GM19372 (cell line): ENCODE measurements at regions not wholly inside any gene's neighbourhood (a gene's known extent, or its start where the extent isn't known, plus 50 kb on each side); places are given as distances from the start of the nearest gene placed in this dataset.
A peak's percentile ranks its signal among the peaks of the same experiment; 100 is the strongest.

Experiments
- ATAC-seq: cut with Tn5 transposase; IDR thresholded peaks from one replicate; pipeline ENCODE4 v1.9.1; 2021; ENCODE audit warnings: mild to moderate bottlenecking, low read depth, moderate library complexity; ENCODE audit not compliant: unreplicated experiment

DNA sequence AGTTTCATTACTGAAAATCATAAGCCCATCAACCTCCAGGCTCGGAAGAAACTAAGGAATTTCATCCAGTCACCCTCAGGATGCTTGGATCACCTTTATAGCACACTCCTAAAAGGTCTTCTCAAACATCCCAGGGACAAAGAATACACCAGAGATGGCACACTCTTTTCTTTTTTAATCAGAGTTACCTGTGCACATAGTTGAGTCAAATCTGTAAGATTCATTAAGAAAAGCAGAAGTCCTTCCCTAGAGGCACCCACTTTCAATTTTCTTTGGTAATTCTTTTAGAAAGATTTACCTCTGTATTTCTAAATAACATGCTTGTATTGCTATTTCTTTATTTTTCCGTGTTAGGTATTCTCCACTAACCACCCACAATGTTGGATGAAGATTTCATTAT lies 50.6 kb upstream of the IL6 start:
- no peak for ATAC-seq

DNA sequence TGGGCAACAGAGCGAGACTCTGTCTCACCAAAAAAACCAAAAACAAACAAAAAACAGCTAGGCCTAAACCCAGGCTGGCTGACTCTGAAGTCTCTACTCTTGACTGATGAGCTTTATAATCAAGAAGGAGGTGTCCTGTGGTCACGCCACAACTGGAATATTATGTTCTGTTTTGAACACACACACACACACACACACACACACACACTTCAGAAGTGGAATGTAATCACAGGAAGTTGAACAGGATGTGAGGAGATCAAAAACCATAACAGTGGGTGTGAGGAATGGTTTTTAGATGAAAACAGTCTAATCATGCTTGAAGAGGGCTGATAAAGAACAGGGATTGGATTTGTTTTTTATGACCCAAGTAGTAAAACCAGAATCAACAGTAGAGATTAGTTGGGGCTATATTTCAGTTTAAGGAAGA lies 51.1 kb upstream of the IL6 start:
- ATAC-seq, result no peak

DNA sequence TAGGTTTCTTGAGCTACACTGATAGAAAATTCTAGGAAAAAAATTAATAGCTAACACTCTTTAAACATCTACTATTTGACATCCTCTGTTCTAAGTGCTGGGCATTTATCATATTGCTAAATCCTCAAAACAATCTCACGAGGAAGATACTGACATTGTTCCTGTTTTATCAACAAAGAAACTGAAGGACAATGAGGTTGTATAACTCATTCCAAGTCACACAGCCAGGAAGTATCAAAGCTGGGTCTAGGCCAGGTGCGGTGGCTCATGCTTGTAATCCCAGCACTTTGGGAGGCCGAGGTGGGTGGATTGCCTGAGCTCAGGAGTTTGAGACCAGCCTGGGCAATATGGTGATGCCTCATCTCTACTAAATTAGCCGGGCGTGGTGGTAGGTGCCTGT lies 51.6 kb upstream of the IL6 start:
- no peak for ATAC-seq

DNA sequence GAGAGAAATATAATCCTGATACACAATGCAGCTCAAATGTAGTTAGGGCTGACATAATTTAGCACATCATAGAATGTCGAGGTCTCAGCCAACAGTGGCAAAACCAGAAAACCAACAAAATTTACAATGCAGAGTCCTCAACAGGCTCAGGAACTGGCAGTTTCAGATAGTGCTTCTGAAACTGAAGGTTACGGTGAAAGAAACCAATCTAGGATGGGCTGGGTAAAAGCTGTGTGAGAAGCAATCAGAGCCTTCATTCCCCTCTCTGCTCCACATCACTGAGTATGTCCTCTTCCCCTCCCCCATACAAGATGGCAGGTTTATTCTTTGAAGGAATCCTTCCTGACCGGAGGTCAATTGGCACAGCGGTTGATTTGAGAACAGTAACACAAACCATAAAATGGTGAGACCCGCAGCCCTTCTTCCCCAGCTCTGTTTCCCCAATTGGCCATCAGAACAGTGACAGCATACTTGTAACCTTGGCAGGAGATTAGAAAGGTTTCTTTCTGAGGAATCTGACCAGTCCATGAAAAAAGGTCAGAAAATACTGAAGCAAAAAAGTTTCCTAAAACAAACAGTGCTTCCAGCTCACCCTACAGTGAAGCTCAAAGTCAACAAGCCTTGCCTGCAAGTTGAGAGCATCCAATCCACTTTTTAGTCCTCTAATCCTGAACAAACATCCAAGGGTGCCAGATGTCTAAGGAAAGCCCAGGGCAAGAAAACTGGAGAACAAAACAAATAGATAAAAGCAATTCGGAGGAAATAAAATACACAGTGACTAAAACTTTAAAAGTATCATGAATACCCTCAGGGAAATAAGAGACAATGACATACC lies 53.9 kb upstream of the IL6 start:
- peak; percentile 74 for ATAC-seq

DNA sequence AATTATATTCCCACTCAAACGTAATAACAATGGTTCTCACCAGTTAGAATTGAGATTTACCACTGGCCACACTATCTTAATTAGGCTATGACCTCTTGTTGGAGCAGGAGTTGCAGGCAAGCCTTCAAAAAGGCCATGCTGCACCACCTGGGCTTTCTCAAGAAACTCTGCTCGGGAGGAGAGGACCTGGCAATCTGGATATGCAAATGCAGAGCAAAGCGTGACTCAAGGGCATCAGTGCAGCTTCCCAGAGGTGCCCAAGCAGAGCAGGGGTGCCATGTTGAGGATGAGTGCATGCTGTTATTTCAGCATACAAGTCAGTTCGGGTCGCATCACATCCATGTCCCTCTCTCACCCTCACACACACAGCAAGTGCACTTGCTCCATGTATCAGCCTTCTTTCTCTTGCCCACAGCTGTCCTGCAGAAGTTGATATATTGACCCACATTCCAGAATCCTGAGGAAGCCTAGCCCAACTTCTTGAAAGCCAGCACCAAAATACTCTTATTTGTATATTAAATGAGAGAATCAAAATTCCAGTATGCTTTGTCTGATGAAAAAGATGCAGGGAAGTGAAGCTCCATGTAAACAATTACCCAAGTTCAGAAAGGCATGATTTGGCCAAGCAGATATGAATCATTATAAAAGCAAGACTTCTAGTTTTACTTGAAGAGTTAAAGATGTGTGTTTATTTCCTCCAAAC lies 55.7 kb upstream of the IL6 start:
- ATAC-seq, result no peak

DNA sequence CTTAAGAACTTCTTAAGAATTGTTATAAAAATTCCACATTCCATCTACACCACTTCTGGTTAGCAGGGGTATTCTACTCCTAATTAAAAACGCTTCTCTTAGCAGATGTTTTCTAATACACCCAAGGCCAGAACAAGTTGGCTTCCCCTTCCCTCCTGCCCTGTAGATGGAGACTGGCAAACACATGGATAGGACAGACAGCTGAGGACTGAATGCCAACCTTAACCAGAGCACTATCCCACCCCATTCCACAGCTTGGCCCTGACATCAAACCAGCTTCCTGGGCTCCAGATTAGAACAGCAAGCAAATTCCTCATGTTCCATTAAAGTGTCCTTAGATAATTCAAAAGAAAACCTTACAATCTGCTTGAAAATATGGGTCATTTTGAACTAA lies 56.6 kb upstream of the IL6 start:
- ATAC-seq, result no peak

DNA sequence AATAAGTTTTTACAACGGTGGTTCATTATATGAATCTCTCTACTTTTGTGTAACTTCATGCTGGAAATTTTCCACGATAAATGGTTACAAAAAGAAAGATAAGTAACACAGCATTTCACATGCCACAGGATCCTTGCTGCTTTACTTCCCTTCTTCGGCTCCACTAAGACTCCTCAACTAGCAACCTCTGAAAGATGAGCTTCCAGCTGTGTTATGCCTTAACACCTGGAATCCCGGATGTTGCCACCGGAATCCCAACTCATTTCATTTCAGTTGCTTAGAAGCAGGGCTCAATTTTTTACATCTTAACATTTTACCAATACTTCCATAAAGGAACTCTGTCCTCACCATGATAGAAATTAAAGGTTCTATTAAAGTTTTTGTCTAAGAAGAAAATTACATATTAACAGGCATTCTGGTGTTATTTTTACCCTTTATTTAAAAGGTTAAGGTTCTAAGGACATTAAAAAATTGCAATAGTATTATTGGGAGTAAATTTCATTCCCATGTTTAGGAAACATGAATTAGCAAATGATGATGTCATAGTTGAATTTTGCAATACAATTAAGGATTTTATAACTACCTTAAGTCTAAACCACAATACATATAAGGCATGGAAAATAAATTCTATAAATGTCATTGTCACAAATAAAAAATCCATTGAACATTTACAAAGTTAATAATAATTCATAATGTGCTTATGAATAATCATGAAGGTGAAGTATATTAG lies 57.1 kb upstream of the IL6 start:
- no peak for ATAC-seq

DNA sequence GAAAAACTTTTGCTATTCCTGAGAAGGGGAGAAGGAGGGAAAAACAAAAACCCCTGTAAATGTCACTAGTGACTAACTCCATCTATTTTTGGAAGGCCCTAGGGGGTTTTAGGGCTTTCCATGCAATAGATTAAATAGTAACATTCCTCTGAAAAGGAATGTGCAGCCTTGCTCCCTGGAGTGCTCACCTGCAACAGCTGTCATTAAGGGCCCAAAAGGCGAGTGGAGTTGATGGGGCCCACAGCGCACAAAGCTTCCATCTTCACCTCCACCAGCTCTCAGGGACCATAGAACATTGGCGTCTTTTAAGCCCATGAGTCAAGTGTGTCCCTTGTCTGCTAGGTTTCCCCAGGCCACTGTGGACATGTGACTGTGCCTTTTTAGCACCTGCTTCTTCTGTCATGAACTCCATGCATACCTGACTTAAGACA lies 58.0 kb upstream of the IL6 start:
- ATAC-seq, result no peak

DNA sequence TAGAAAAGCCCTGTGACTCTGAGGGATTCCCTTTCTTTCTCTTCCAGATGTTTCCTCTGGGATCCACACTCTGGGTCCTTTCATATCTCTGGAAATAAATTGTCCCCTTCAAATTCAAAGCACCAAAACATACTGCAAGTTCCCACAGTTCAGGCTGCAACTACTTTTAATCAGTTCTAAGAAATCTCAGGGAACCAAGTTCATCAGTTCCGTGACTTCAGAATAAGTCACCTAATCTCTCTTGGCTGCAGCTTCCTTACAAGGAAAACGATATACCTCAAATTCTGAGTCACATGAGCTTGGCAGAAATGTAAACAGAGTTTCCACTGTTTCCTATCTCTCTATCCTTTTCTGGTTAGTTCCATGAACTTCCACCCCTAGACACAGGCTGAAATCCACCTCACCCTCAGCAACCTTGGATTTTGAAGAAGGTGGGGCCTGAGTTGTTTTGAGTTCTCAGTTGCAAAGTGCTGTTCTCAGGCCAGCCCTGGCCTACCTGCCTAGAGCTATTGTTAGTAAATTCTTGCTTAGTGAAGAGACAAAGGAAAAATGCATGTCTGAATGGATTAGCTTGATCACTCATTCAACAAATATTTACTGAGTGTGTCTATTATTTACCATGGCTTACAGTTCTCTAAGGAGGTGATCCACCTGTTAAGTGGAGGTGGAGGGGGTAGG lies 59.3 kb upstream of the IL6 start:
- no peak for ATAC-seq

DNA sequence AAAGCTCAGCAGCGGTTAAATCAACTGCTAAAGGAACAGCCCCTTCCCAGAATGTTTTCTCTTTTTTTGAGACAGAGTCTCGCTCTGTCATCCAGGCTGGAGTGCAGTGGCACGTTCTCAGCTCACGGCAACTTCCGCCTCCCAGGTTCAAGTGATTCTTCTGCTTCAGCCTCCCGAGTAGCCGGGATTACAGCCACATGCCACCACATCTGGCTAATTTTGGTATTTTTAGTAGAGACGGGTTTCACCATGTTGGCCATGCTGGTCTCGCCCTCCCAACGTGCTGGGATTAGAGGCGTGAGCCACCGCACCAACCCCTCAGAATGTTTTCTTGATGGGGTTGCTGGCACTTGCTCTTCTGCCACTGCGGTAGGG lies 59.8 kb upstream of the IL6 start:
- no peak for ATAC-seq

DNA sequence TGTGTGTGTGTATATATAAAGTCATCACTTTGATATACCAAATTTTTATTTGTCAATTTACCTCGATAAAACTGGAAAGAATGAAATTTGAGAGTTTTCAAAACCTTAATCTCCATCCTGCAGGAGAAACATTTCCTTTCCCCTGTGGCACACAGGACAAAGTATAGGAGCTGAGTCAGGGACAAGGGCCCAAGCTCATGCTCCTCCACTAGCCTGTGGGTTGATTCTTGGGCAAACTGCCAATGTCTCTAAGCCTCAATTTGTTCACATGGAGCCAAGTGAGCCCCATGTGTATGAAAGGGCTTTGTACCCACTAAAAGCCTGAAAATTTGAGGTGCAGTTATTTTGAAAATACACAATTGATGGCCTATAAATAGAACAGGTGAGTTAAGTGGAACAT lies 60.3 kb upstream of the IL6 start:
- ATAC-seq, result no peak

DNA sequence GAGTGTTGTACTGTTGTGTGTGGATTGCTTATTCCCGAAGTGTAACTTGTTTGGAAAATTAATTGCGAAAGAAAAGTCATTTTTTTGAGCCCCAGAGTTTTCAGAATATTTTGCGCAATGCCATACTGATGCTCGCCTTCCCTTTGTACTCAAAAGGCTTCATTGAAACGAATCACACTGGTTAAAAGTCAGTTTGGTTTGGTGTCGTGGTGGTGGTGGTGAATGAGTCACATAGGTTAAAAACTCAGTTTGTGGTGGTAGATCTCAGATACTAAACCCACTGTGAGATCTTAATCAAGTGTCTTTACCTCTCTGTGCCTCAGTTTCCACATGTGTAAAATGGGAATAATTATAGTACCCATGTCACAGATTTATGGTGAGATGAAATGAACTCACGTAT lies 61.1 kb upstream of the IL6 start:
- ATAC-seq, result no peak

DNA sequence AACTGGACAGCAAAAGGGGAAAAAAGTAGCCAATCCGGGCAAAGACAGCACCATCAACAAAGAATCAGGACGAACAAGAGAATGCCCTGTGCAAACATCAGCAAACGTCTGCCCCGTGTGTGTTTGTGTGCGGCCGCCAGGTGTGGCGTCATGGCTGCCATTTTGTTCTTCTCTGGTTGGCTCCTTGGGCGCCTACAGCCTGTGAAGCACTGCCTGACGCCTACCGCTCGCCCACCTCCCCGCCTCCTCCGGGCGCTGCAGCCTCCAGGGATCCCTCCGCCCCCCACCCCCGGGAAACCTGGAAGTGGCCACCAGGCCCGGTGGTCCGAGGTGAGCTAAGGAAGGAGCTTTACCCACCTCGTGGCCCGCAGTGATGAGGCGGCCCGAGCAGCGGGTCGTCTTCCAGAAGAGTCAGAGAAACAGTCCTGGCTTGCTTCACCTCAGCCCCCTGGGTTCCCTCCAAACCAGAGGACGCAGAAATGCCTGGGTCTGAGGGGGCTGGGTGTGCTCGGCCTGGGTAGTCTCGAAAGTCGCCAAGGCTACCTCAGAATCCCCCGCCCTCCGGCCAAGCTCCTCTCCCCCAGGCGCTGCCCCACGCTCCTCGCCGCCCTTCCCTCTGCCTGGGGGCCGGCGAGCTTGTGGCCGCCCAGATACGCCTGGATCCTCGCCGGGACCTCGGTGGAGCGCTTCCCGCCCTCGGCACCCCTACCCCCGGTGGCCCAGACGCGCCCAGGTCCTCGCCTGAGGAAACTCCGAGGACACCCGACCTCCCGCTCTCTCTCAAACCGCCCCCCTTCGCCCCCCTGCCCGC lies 61.8 kb upstream of the IL6 start:
- no peak for ATAC-seq

DNA sequence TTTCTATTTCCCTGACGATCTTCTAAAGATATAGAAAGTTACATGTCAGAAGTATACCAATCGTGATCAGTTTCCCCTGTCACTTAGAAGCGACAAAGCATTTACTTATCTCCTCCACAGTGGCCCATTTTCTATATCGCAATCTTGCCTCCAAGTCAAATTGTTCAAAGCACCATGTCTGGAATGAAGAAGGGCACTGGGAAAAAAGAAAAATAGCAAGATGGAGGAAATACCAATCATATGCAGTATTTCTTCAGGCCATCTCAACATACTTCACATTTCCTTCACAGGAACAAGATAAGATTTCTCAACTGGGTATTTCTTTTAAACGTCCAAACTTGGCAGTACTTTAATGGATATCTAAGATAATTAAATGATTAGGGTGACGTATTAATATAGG lies 63.3 kb upstream of the IL6 start:
- ATAC-seq, result no peak

DNA sequence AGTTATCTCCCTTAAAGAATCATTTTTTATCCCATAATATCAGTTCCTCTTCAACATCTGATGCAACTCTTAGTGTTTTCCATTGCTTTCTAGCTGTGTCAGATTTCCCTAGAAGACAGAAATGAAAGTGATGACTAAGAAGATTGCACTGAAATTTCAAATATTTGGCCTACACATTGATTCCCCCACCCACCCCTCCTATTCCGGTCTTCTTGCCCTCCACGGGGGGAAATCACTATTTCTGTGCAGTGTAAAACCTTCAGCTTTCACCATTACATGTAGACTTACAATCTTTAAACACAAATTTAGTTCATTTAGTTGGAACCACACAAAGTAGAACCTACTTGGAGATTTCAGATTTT lies 63.7 kb upstream of the IL6 start:
- no peak for ATAC-seq

DNA sequence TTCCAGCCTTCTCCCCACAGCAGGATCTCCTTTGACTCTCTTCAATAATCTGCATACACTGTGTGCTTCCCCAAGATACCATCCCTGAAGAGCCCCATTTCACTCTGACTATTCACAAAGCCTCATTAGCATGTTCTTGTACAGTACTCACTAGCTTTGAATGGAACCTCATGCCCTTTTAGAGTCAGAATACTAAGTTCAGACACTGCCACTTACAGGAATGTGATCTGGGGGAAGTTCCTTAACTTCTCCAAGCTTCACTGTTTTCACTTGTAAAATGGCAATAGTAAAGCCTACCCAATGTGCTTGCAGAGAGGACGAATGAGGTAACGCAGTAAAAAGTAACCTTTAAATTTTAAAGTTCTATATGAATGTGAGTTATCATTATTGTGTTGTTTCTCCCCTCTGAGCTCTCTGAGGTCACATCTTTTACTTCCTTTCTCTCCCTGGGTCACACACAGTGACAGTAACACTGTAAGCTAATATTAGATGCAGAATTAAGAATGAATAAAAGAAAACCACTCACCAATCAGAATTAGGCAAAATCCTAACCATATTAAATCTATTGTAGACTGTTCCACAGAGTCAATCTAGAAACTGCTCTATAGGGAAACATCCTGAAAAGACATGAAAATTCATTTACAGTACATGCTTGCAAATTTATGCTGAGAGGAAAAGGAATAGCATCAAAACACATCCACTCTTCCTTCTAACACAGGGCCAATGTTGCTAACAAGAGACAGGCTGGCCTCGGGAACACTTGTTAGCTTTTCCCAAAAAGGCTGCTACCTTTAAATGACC lies 64.2 kb upstream of the IL6 start:
- no peak for ATAC-seq

DNA sequence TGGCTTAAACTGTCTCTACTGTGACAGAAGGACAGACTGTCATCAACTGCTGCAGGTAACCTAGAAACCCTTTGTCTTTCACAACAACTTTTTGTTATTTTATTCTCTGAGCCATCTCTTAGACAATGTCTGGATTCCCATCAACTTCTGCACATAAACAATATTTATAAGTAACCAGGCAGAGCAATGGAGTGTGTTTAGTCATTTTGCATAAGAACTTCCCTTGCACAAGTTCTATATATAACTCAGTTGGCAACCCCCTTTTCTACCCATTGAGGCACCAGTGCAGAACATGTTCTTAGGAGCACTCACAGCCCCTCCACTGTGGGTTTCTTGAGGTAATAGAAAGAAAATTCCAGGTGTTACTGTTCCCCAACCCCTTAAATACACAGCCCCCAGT lies 65.0 kb upstream of the IL6 start:
- no peak for ATAC-seq

DNA sequence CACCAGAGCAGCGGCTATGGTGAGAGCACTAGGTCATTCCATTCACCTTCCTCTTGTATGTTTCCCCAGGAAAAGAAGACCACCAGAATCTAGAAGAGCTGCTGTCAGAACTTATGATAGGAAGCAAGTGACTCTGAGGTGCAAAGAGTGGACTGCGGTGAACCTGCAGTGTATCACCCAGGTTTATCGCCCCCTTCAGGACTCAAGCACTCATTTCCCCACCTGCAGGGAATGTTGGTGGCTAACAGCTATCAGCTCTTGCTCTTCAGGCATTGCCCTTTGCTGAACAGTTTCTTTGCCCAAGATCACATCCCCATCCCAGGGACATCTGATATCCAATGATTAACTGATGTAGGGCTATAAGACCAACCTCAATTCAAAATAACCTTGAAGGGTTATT lies 66.3 kb upstream of the IL6 start:
- ATAC-seq, result no peak

DNA sequence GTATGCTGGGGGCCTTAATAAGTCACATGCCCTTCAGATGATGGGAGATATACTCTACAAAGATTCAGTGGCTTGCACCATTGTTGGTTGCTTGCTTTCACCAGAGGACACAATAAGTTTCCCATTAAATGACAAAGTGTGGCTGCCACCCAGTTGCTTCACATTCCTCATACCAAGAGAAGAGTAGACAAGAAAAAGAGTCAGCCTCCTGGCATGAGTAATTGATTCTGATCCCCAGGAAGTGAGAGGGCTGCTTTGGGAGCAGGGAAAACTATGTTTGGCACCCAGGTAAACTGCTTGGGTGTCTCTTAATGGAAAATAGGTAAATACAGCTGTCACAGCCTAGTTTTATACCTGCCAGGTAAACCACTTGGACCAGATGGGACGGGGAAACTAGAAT lies 66.7 kb upstream of the IL6 start:
- no peak for ATAC-seq
